ENCODE measurements at regions not wholly inside any gene's neighbourhood (a gene's known extent, or its start where the extent isn't known, plus 50 kb on each side); places are given as distances from the start of the nearest gene placed in this dataset.
A peak's percentile ranks its signal among the peaks of the same experiment; 100 is the strongest.
"Not testable (repeated sequence)": the region's sequence is repeated elsewhere in the genome, so short reads cannot be mapped to it uniquely, and the experiment has no call there.

GRCh38 chr7:36039671-36040070, 113.4 kb upstream of the EEPD1 start:
- DNase-seq, result no peak

- no peak for DNase-seq
Measured at GRCh38 chr7:36040679-36041078, 112.4 kb upstream of the EEPD1 start.

GRCh38 chr7:36044101-36044892, 108.8 kb upstream of the EEPD1 start:
- no peak for DNase-seq

- DNase-seq, result no peak
Measured at GRCh38 chr7:36045326-36045725, 107.7 kb upstream of the EEPD1 start.

- no peak for DNase-seq
Measured at GRCh38 chr7:36045830-36046341, 107.2 kb upstream of the EEPD1 start.

- DNase-seq, result no peak
Measured at GRCh38 chr7:36047091-36047658, 105.9 kb upstream of the EEPD1 start.

- DNase-seq, result peak; percentile 83
Measured at GRCh38 chr7:36048141-36048901, 104.7 kb upstream of the EEPD1 start.

- no peak for DNase-seq
Measured at GRCh38 chr7:36048902-36049240, 104.2 kb upstream of the EEPD1 start.

GRCh38 chr7:36051501-36051900, 101.6 kb upstream of the EEPD1 start:
- DNase-seq, result peak; percentile 79

- DNase-seq, result no peak
Measured at GRCh38 chr7:36053589-36053988, 99.5 kb upstream of the EEPD1 start.

GRCh38 chr7:36054637-36055036, 98.4 kb upstream of the EEPD1 start:
- no peak for DNase-seq

- DNase-seq, result no peak
Measured at GRCh38 chr7:36055207-36055606, 97.8 kb upstream of the EEPD1 start.

GRCh38 chr7:36057323-36057722, 95.7 kb upstream of the EEPD1 start:
- DNase-seq, result no peak

GRCh38 chr7:36058020-36058592, 94.9 kb upstream of the EEPD1 start:
- no peak for DNase-seq

- not testable (repeated sequence) for DNase-seq
Measured at GRCh38 chr7:36060388-36060787, 92.7 kb upstream of the EEPD1 start.

GRCh38 chr7:36062154-36062815, 90.8 kb upstream of the EEPD1 start:
- DNase-seq, result no peak

- no peak for DNase-seq
Measured at GRCh38 chr7:36064676-36065075, 88.4 kb upstream of the EEPD1 start.

GRCh38 chr7:36065563-36066342, 87.3 kb upstream of the EEPD1 start:
- DNase-seq, result not testable (repeated sequence)

GRCh38 chr7:36066343-36066664, 86.8 kb upstream of the EEPD1 start:
- no peak for DNase-seq

- DNase-seq, result no peak
Measured at GRCh38 chr7:36070230-36070629, 82.8 kb upstream of the EEPD1 start.

- no peak for DNase-seq
Measured at GRCh38 chr7:36071605-36072004, 81.4 kb upstream of the EEPD1 start.

- DNase-seq, result no peak
Measured at GRCh38 chr7:36072620-36073019, 80.4 kb upstream of the EEPD1 start.
